ENCODE measurements at regions not wholly inside any gene's neighbourhood (a gene's known extent, or its start where the extent isn't known, plus 50 kb on each side); places are given as distances from the start of the nearest gene placed in this dataset.

GRCh38 chr16:54546521-54546920 is 259.9 kb upstream of the IRX3 start:
- Histone ChIP-seq H3K4me1 (ENCODE audit: low read depth) (no peaks in the 10 kb centered on the region), H3K36me3 (ENCODE audit: low read depth) (no peaks in the 10 kb centered on the region), H3K9me3 (no peaks in the 10 kb centered on the region), H3K4me3 (no peak overlapping the region)
- intact Hi-C loops (cut with DNase I, micrococcal nuclease): no loop called here
- TF ChIP-seq, protein P1, sequence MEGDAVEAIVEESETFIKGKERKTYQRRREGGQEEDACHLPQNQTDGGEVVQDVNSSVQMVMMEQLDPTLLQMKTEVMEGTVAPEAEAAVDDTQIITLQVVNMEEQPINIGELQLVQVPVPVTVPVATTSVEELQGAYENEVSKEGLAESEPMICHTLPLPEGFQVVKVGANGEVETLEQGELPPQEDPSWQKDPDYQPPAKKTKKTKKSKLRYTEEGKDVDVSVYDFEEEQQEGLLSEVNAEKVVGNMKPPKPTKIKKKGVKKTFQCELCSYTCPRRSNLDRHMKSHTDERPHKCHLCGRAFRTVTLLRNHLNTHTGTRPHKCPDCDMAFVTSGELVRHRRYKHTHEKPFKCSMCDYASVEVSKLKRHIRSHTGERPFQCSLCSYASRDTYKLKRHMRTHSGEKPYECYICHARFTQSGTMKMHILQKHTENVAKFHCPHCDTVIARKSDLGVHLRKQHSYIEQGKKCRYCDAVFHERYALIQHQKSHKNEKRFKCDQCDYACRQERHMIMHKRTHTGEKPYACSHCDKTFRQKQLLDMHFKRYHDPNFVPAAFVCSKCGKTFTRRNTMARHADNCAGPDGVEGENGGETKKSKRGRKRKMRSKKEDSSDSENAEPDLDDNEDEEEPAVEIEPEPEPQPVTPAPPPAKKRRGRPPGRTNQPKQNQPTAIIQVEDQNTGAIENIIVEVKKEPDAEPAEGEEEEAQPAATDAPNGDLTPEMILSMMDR (IDR thresholded peaks at IDR 0.05): no peak
- no peak for DNase-seq
- no peak for ATAC-seq

- ATAC-seq (no peak), DNase-seq (no peak)
- TF ChIP-seq, protein P1 (IDR thresholded peaks at IDR 0.05): no peak
- H3K4me3 ChIP-seq: no peak overlapping the region
- no peaks in the 10 kb centered on the region for H3K9me3 ChIP-seq
- no peaks in the 10 kb centered on the region for H3K4me1 ChIP-seq (ENCODE audit: low read depth)
- no peaks in the 10 kb centered on the region for H3K36me3 ChIP-seq (ENCODE audit: low read depth)
- intact Hi-C loops (cut with DNase I, micrococcal nuclease): no loop called here
These were observed 259.4 kb upstream of the IRX3 start for GRCh38 chr16:54545854-54546511.

GRCh38 chr16:54544553-54545180 is 258.1 kb upstream of the IRX3 start:
- H3K4me1 ChIP-seq (ENCODE audit: low read depth): no peaks in the 10 kb centered on the region
- DNase-seq (no peak), ATAC-seq (no peak)
- TF ChIP-seq, protein P1 (IDR thresholded peaks at IDR 0.05): no peak
- H3K36me3 ChIP-seq (ENCODE audit: low read depth): no peaks in the 10 kb centered on the region
- H3K4me3 ChIP-seq: no peak overlapping the region
- intact Hi-C loops (cut with DNase I, micrococcal nuclease): no loop called here
- no peaks in the 10 kb centered on the region for H3K9me3 ChIP-seq

DNA sequence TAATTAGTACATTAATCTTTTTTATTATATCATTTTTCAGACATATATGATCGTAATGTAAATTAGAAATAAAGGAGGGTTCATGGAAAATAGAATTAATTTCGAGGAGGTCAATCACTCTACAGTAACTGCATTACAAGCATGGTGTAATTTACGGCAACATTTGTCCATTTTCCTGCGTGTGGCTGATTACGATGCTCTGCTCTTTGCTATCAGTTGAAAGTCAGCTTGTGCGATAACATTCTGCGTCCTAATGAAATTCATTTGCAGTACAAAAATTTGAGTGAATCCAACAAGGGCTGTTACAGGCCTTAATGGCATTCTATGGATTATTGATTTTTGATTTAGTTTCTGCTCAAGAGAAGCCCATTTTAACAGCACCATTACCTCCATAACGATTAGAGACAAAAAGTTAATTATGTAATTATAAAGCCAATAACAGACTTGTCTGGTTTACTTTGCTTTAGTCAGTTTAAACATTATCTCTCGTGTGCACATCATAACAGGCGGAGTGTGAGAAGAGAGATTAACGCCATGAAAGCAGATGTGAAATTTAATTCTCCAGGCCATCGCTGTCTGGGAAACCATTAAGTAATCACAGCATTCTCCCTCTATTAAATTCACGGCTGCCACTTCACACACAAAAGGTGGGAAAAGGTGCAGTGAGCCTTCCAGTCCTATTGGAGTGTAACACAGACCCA is 256.4 kb upstream of the IRX3 start:
- Histone ChIP-seq H3K36me3 (ENCODE audit: low read depth) (no peaks in the 10 kb centered on the region), H3K4me1 (ENCODE audit: low read depth) (no peaks in the 10 kb centered on the region), H3K4me3 (no peak overlapping the region), H3K9me3 (no peaks in the 10 kb centered on the region)
- TF ChIP-seq, protein P1 (IDR thresholded peaks at IDR 0.05): no peak
- ATAC-seq (no peak), DNase-seq (no peak)
- intact Hi-C loops (cut with DNase I, micrococcal nuclease): no loop called here

- Histone ChIP-seq H3K4me1 (ENCODE audit: low read depth) (no peaks in the 10 kb centered on the region), H3K36me3 (ENCODE audit: low read depth) (no peaks in the 10 kb centered on the region), H3K9me3 (no peaks in the 10 kb centered on the region), H3K4me3 (no peak overlapping the region)
- intact Hi-C loops (cut with DNase I, micrococcal nuclease): no loop called here
- DNase-seq (peak in 2 of 3 donors; percentile 28 to 52), ATAC-seq (peak; percentile 73)
- TF ChIP-seq, protein P1 (IDR thresholded peaks at IDR 0.05): no peak
These were observed 254.1 kb upstream of the IRX3 start for GRCh38 chr16:54540525-54541180.
